MM.1S (cell line): ENCODE measurements at regions not wholly inside any gene's neighbourhood (a gene's known extent, or its start where the extent isn't known, plus 50 kb on each side); places are given as distances from the start of the nearest gene placed in this dataset.

Source experiments
- DNase-seq: peaks from one replicate; pipeline ENCODE4 v3.0.0-alpha.2; 2015
- H2AFZ ChIP-seq: fragments of 300-600 bp; sonication (generic); 2 replicates; pipeline ENCODE4 v1.6.0; 2016; ENCODE audit warnings: antibody characterized with exemption, low read length
- H3F3A ChIP-seq: fragments of 300-600 bp; sonication (generic); 2 replicates; pipeline ENCODE4 v1.6.1; 2016; ENCODE audit warnings: mild to moderate bottlenecking, antibody characterized with exemption, low read length, moderate library complexity, mixed read lengths; ENCODE audit not compliant: insufficient read depth
- H3K27ac ChIP-seq: fragments of 300-600 bp; sonication (generic); 2 replicates; pipeline ENCODE4 v1.5.1; 2016; ENCODE audit warnings: mild to moderate bottlenecking, low read length
- H3K27me3 ChIP-seq: fragments of 300-600 bp; sonication (generic); replicated peaks from 2 replicates; pipeline ENCODE4 v1.6.0; 2016; ENCODE audit warnings: low read length; ENCODE audit not compliant: insufficient read depth
- H3K36me3 ChIP-seq: fragments of 300-600 bp; sonication (generic); replicated peaks from 2 replicates; pipeline ENCODE4 v1.6.1; 2016; ENCODE audit warnings: mild to moderate bottlenecking, low read length, mixed read lengths; ENCODE audit not compliant: insufficient read depth
- H3K4me1 ChIP-seq: fragments of 300-600 bp; sonication (generic); 2 replicates; pipeline ENCODE4 v1.6.1; 2016; ENCODE audit warnings: low read length, mixed read lengths
- H3K4me2 ChIP-seq: fragments of 300-600 bp; sonication (generic); 2 replicates; pipeline ENCODE4 v1.6.0; 2016; ENCODE audit warnings: low read depth, low read length
- H3K4me3 ChIP-seq: fragments of 300-600 bp; sonication (generic); 2 replicates; pipeline ENCODE4 v1.5.1; 2016; ENCODE audit warnings: low read length, mixed read lengths
- H3K79me2 ChIP-seq: fragments of 300-600 bp; sonication (generic); 2 replicates; pipeline ENCODE4 v1.6.1; 2016; ENCODE audit warnings: mixed run types, low read length, mixed read lengths
- H3K9ac ChIP-seq: fragments of 300-600 bp; sonication (generic); 2 replicates; pipeline ENCODE4 v1.6.1; 2016; ENCODE audit warnings: low read length, mixed read lengths
- H3K9me2 ChIP-seq: fragments of 300-600 bp; sonication (generic); replicated peaks from 2 replicates; pipeline ENCODE4 v1.6.1; 2016; ENCODE audit warnings: mild to moderate bottlenecking, low read length, mixed read lengths; ENCODE audit not compliant: insufficient read depth
- H3K9me3 ChIP-seq: fragments of 300-600 bp; sonication (generic); replicated peaks from 2 replicates; pipeline ENCODE4 v1.6.1; 2016; ENCODE audit warnings: mild to moderate bottlenecking, low read length, mixed read lengths; ENCODE audit not compliant: insufficient read depth
- H4K20me1 ChIP-seq: fragments of 300-600 bp; sonication (generic); 2 replicates; pipeline ENCODE4 v1.6.1; 2016; ENCODE audit warnings: mild to moderate bottlenecking, low read length, moderate library complexity, mixed read lengths; ENCODE audit not compliant: insufficient read depth
- CTCF ChIP-seq: fragments of 300-600 bp; sonication (generic); IDR thresholded peaks from 2 replicates; pipeline ENCODE4 v1.5.1; 2016; ENCODE audit warnings: antibody characterized with exemption, low read length, mixed read lengths
- EZH2 ChIP-seq: fragments of 300-600 bp; sonication (generic); optimal IDR thresholded peaks from 2 replicates; pipeline ENCODE3; 2017; ENCODE audit warnings: low read depth, mild to moderate bottlenecking, antibody characterized with exemption, low read length, mixed read lengths
- EZH2phosphoT487 ChIP-seq: fragments of 300-600 bp; sonication (generic); IDR thresholded peaks from 2 replicates; pipeline ENCODE4 v1.6.1; 2018; ENCODE audit warnings: antibody characterized with exemption, low read length

GRCh38 chr17:77736721-77737120 is 221.8 kb upstream of the TNRC6C start:
- Histone ChIP-seq H3K9me2 (no peaks in the 10 kb centered on the region), H3K4me2 (no peak overlapping the region), H3K27me3 (no peaks in the 10 kb centered on the region)

GRCh38 chr17:77737442-77738265 is 220.8 kb upstream of the TNRC6C start:
- no peak for TF ChIP-seq CTCF
- Histone ChIP-seq H3K27ac (no peak overlapping the region), H3K79me2 (no peaks in the 10 kb centered on the region), H3F3A (no peaks in the 10 kb centered on the region), H3K9ac (no peak overlapping the region), H2AFZ (no peak overlapping the region), H3K4me3 (no peak overlapping the region), H3K27me3 (no peaks in the 10 kb centered on the region), H3K9me3 (no peaks in the 10 kb centered on the region), H3K4me2 (no peak overlapping the region), H3K4me1 (no peaks in the 10 kb centered on the region), H3K36me3 (no peaks in the 10 kb centered on the region), H3K9me2 (no peaks in the 10 kb centered on the region), H4K20me1 (no peaks in the 10 kb centered on the region)
- no peak for DNase-seq

More at GRCh38 chr17:77736721-77737120, 221.8 kb upstream of the TNRC6C start:
- no peak overlapping the region for H3K4me3 ChIP-seq
- DNase-seq, result no peak
- H3K9ac ChIP-seq, result no peak overlapping the region
- no peaks in the 10 kb centered on the region for H3F3A ChIP-seq
- no peak overlapping the region for H2AFZ ChIP-seq
- H4K20me1 ChIP-seq, result no peaks in the 10 kb centered on the region
- no peaks in the 10 kb centered on the region for H3K36me3 ChIP-seq
- no peaks in the 10 kb centered on the region for H3K9me3 ChIP-seq
- TF ChIP-seq EZH2 (no peak), CTCF (no peak), EZH2phosphoT487 (no peak)
- no peaks in the 10 kb centered on the region for H3K79me2 ChIP-seq
- H3K4me1 ChIP-seq, result no peaks in the 10 kb centered on the region
- no peak overlapping the region for H3K27ac ChIP-seq

GRCh38 chr17:77738751-77739531 is 219.6 kb upstream of the TNRC6C start:
- H4K20me1 ChIP-seq, result no peaks in the 10 kb centered on the region
- no peak overlapping the region for H3K27ac ChIP-seq
- no peak for DNase-seq
- H3K9me2 ChIP-seq, result no peaks in the 10 kb centered on the region
- H2AFZ ChIP-seq, result no peak overlapping the region
- H3F3A ChIP-seq, result no peaks in the 10 kb centered on the region
- no peaks in the 10 kb centered on the region for H3K79me2 ChIP-seq
- no peak overlapping the region for H3K9ac ChIP-seq
- no peak overlapping the region for H3K4me3 ChIP-seq
- no peaks in the 10 kb centered on the region for H3K4me1 ChIP-seq
- no peak overlapping the region for H3K4me2 ChIP-seq
- no peaks in the 10 kb centered on the region for H3K36me3 ChIP-seq
- no peaks in the 10 kb centered on the region for H3K9me3 ChIP-seq
- H3K27me3 ChIP-seq, result no peaks in the 10 kb centered on the region
- no peak for TF ChIP-seq EZH2
- no peak for TF ChIP-seq CTCF
- no peak for TF ChIP-seq EZH2phosphoT487
